ENCODE measurements at regions not wholly inside any gene's neighbourhood (a gene's known extent, or its start where the extent isn't known, plus 50 kb on each side); places are given as distances from the start of the nearest gene placed in this dataset.

DNA sequence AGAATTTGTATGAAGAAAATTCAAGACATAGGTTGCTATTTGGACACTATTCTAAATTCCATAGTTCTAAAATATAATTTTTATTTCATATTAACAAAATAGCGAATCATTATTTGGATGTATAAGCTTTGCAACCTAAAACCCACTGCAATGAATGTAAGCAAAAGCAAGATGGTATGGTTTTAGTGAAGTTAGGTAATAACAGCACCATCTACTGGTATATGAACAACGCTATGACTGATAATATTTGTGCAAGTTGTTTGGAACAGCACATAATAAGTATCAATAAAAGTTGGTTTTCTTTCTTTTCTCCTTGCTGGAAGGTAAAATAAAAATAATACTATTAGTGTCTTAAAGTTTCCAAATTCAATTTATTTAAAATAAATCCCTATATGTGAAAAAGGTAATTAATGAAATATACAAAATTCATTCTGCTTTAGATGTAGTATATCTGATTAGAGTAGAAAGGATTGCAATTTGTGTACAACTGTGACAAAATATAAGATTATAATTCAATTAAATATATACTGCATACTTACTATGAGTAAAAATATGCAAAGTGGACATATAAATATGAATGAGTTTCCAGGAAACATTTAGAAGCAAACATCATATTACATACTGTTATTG lies 79.0 kb upstream of the LSM8 start:
- in situ Hi-C loops (cut with MboI; ENCODE audit: low sequenced_read_pairs in 4 of 4), result loop anchor here in 1 of 4 donors (25.0 kb wide), 1 partner anchor 343 kb away; no protein-coding TSS in a partner anchor
- H3K36me3 ChIP-seq, result no peaks in the 10 kb centered on the region
- no peak for ATAC-seq
- no peaks in the 10 kb centered on the region for H3K4me1 ChIP-seq
- H3K27ac ChIP-seq, result no peak overlapping the region
- no peaks in the 10 kb centered on the region for H3K9me3 ChIP-seq
- TF ChIP-seq, protein P1, sequence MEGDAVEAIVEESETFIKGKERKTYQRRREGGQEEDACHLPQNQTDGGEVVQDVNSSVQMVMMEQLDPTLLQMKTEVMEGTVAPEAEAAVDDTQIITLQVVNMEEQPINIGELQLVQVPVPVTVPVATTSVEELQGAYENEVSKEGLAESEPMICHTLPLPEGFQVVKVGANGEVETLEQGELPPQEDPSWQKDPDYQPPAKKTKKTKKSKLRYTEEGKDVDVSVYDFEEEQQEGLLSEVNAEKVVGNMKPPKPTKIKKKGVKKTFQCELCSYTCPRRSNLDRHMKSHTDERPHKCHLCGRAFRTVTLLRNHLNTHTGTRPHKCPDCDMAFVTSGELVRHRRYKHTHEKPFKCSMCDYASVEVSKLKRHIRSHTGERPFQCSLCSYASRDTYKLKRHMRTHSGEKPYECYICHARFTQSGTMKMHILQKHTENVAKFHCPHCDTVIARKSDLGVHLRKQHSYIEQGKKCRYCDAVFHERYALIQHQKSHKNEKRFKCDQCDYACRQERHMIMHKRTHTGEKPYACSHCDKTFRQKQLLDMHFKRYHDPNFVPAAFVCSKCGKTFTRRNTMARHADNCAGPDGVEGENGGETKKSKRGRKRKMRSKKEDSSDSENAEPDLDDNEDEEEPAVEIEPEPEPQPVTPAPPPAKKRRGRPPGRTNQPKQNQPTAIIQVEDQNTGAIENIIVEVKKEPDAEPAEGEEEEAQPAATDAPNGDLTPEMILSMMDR (IDR thresholded peaks at IDR 0.05 in 4 of 5, conservative IDR thresholded peaks at IDR 0.05 in 1 of 5), result peak in 1 of 5 experiments; percentile 18
- TF ChIP-seq POLR2A (IDR thresholded peaks at IDR 0.05), result no peak
- H3K4me3 ChIP-seq, result no peak overlapping the region
- no peaks in the 10 kb centered on the region for H3K27me3 ChIP-seq
- intact Hi-C loops (cut with DNase I; ENCODE audit: low total_unique reads), result no loop called here
- DNase-seq, result no peak

DNA sequence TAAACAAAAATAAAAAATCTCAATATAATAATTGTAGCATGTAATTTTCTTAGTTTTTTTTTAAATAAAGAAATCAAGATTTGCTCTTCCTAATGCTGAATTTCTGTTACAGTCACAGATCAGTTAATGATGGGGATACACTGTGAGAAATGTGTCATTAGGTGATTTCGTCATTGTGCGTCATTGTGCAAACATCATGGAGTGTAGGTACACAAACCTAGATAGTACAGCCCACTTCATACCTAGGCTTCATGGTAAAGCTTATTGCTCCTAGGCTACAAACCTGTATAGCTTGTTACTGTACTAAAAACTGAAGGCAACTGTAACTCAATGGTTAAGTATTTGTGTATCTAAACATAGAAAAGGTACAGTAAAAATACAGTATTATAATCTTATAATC lies 74.4 kb upstream of the LSM8 start:
- no peak for DNase-seq
- H3K4me1 ChIP-seq, result no peaks in the 10 kb centered on the region
- in situ Hi-C loops (cut with MboI; ENCODE audit: low sequenced_read_pairs in 4 of 4), result loop anchor here in 1 of 4 donors (25.0 kb wide), 1 partner anchor 347 kb away; no protein-coding TSS in a partner anchor
- ATAC-seq, result no peak
- H3K9me3 ChIP-seq, result no peaks in the 10 kb centered on the region
- no peak overlapping the region for H3K27ac ChIP-seq
- no peak overlapping the region for H3K4me3 ChIP-seq
- H3K27me3 ChIP-seq, result no peaks in the 10 kb centered on the region
- no peaks in the 10 kb centered on the region for H3K36me3 ChIP-seq
- intact Hi-C loops (cut with DNase I; ENCODE audit: low total_unique reads), result no loop called here
- TF ChIP-seq, protein P1 (IDR thresholded peaks at IDR 0.05 in 4 of 5, conservative IDR thresholded peaks at IDR 0.05 in 1 of 5), result no peak
- TF ChIP-seq POLR2A (IDR thresholded peaks at IDR 0.05), result no peak

DNA sequence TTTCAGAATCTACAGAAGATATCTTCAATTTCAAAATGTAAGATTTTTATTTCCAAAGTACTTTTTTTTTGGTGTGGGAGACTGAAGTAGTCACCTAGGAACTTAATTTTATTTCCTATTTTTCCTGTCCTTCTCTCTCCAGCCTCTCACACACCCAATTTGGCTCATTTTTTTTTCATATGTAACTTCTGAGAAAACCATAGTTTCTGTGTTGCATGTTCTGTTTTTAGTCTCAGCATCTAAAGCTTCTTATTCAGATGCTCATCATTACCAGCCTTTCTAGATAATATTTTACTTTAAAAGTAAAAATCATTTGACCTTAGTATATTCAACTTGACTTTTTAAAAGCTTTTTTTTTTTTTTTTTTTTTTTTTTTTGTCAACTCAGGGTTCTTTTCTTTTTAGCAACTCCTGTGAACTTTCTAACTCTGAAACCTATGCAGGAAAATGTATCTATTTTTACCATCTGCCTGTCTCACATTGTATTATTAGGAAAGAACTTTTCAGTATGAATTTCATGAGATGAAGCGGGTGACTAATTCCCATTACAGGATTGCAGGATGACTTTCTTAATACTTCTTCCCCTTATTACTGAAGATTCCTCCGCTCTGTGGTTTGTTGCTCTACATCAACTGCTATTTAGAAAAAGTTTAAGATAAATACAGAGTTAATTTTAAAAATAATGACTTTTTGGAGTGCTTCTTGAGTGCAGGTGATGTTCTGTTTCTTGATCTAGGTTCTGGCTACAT lies 73.6 kb upstream of the LSM8 start:
- no peaks in the 10 kb centered on the region for H3K36me3 ChIP-seq
- TF ChIP-seq POLR2A (IDR thresholded peaks at IDR 0.05), result no peak
- TF ChIP-seq, protein P1 (IDR thresholded peaks at IDR 0.05 in 4 of 5, conservative IDR thresholded peaks at IDR 0.05 in 1 of 5), result no peak
- no peaks in the 10 kb centered on the region for H3K4me1 ChIP-seq
- H3K9me3 ChIP-seq, result no peaks in the 10 kb centered on the region
- intact Hi-C loops (cut with DNase I; ENCODE audit: low total_unique reads), result no loop called here
- H3K27me3 ChIP-seq, result no peaks in the 10 kb centered on the region
- DNase-seq (no peak), ATAC-seq (no peak)
- H3K27ac ChIP-seq, result no peak overlapping the region
- H3K4me3 ChIP-seq, result no peak overlapping the region
- in situ Hi-C loops (cut with MboI; ENCODE audit: low sequenced_read_pairs in 4 of 4), result loop anchor here in 1 of 4 donors (25.0 kb wide), 1 partner anchor 348 kb away; no protein-coding TSS in a partner anchor

DNA sequence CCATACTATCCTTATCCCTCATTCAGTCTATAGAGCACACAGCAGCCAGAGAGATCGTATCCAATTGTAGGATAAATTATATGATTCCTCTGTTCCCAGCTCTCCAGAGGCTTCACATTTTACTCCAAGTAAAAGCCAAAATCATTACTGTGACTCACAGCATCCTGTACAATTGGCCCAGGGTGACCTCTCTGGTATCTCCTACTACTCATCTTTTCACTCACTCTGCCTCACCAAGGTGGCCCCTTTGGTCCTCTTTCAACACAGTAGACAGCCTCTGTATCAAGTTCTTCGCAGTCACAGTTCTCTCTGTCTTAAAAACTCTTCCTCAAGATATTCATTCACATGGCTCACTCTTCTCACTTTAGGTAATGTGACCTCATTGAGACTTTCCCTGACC lies 72.6 kb upstream of the LSM8 start:
- Histone ChIP-seq H3K4me3 (no peak overlapping the region), H3K36me3 (no peaks in the 10 kb centered on the region), H3K27me3 (no peaks in the 10 kb centered on the region), H3K27ac (no peak overlapping the region), H3K4me1 (no peaks in the 10 kb centered on the region), H3K9me3 (no peaks in the 10 kb centered on the region)
- TF ChIP-seq POLR2A (IDR thresholded peaks at IDR 0.05), result no peak
- TF ChIP-seq, protein P1 (IDR thresholded peaks at IDR 0.05 in 4 of 5, conservative IDR thresholded peaks at IDR 0.05 in 1 of 5), result no peak
- DNase-seq (no peak), ATAC-seq (no peak)
- intact Hi-C loops (cut with DNase I; ENCODE audit: low total_unique reads) (no loop called here), in situ Hi-C loops (cut with MboI; ENCODE audit: low sequenced_read_pairs in 4 of 4) (loop anchor here in 1 of 4 donors (25.0 kb wide), 1 partner anchor 349 kb away; no protein-coding TSS in a partner anchor)
